ENCODE measurements at regions not wholly inside any gene's neighbourhood (a gene's known extent, or its start where the extent isn't known, plus 50 kb on each side); places are given as distances from the start of the nearest gene placed in this dataset.

DNA sequence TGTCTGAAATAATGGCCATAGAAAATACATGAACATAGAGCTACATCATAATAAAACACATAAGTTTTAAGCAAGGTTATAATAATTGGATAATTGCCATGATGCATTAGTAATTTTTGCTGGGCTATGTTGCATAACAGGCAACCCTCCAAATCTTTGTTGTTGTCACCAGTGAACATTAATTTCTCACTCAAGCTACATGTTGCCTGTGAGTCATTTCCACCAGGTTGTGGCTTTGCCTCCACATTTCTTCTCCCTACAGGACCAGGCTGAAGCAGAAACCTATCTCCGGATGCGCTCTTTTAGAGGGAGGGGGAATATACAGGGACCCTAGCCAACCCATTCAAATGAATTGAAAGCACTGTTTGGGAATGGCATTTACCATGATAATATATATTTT is 347.7 kb downstream of the GABRG1 start:
- DNase-seq: no peak

DNA sequence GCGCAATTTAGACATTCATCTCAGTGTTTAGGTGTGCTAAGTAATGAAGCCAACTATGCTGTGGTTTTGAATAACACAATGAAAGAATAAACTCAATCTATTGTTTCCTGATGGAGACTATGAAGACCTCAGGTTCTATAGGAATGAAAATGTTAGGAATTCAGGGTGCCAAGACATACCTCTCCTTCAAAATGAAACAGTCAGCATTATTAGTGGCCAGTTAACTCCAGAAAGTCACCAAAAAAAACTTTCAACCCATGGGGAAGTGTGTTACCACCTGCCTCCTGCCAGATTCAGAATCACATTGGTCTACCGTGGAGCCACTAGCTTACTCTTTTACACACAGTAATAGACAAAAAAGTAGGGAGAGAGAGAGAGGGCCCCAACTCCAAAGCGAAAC is 352.9 kb downstream of the GABRG1 start:
- DNase-seq: no peak

- no peak for DNase-seq
These were observed 358.3 kb downstream of the GABRG1 start for GRCh38 chr4:45765521-45765920.

DNA sequence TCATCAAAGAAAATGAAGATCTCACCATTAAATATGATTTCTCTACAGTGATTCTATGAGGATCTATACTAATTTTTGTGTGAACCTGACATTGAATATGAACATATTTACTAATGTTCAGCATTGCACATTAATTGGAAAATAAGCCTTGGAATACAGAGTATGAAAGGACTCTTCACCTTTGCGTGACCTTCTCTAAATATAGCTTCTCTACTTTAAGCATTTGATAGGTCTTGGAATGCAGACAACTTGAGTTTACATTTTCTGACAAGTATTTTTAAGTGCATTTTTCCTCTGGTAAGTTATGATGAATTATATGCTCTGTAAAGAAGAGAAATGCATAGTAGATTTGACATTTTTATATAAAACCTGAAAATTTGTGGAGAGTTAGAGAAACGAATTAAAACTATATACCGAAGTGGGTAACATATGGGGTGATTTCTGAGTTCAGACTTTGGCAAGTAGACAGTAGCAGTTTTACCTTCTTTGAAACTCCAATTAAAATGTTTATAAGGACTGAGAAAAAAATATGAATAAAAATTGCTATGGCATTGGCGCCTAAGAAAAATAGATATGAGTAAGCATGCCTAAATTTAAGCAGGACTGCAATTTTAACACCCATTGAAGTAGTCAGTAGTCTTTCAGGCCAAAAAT is 371.9 kb downstream of the GABRG1 start:
- DNase-seq: no peak

- no peak for DNase-seq
These were observed 373.1 kb downstream of the GABRG1 start for GRCh38 chr4:45750721-45751120.

DNA sequence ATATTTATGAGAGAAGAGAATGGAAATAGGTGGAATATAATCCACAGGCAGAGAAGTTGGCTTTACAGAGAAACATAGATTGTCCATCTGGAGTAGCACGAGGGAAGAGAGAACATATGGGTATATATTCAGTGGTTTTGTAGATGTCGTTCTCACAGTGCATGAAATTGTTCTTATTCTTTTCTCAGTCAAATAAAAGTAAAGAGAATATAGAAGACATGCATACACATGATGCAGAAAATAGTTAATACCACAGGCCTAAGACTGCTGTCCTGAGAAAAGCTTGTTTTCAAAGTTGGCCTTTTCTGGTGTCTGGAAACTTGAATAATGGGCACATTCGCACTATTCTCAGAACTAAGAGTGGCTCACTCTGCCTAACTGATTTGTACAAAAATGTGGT is 378.1 kb downstream of the GABRG1 start:
- DNase-seq: no peak

GRCh38 chr4:45741897-45742296 is 382.0 kb downstream of the GABRG1 start:
- DNase-seq: no peak

GRCh38 chr4:45732161-45732560 is 391.7 kb downstream of the GABRG1 start:
- DNase-seq: no peak

- DNase-seq: no peak
These were observed 407.8 kb downstream of the GABRG1 start for GRCh38 chr4:45716093-45716492.

- no peak for DNase-seq
These were observed 409.9 kb downstream of the GABRG1 start for GRCh38 chr4:45713996-45714395.

DNA sequence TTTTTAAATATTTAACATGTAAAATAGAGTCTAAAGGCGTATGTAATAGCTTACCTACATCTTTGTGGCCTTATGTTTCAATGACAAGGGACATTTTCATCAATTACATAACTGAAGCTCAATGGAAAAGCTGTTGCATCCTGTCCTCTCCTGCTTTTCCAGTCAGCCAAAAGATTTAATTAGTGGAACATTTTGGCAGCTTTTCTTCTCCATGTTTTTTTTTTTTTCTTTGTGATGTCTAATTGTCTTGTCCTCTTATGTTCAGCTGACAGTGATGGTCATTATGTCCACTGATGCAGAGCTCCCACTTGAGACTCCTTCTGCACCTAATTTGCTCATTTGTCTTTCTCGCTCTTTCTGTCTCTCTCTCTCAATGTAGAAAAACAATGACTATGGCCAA is 422.2 kb downstream of the GABRG1 start:
- DNase-seq: no peak

GRCh38 chr4:45693746-45694145 is 430.1 kb downstream of the GABRG1 start:
- no peak for DNase-seq

DNA sequence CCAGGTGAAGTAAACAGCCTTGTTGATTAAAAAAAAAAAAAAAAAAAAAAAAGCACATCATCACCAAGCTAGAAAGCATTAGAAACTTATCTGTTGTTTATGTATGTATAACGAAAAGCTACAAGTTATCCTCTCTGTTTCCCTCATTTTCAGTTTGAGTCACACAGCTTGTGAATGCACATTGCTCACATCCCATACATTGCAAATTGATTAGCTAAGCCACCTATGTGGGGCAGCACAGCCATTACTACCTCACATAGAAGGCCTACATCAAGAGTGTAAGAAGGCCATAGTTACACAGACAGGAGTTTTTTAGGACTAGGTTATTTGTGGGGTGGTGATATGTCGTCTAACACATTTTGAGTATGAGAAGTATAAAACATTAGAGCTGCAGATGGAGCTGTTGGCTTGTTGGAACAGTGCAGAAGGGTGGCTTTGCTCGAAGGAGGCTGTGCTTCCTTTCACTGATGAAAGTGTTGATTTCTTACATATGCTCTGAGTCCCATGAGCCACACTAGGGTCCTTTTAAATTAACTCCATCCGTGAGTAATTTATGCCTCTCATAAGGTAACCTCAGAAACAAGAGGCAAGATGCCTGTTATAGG is 431.6 kb downstream of the GABRG1 start:
- DNase-seq: no peak

DNA sequence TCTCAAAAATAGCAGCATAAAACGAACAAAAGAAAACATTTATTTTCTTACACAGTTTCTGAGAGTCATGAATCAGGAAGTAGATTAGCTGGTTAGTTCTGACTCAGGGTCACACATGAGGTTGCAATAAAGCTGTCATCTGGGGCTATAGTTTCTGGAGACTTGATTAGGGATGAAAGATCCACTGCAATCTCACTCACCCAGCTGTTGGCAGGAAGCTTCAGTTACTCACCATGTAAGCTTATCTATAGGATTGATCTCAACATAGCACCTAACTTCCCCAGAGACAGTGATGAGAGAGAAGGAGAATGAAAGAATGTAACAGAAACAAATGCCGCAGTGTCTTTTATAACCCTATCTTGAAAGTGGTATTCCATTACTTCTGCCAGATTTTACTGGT is 435.5 kb downstream of the GABRG1 start:
- no peak for DNase-seq

DNA sequence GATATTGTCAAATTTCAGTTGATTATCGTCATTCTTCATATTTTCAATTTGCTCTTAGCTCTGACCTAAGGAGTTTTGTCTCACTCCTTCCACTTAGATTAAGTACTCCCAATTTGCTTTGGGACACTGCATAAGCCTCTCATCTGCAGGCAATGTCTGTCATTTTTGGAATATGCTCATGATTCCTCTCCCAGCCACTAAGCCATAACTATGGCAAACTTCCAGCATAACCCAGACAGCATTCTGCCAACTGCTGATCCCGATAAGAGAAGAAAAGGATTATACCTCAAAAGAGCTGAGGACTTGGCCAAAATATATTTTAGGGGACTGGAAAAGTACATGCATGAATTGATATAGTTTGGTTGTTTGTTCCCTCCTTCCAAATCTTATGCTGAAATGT is 444.4 kb downstream of the GABRG1 start:
- DNase-seq: no peak

DNA sequence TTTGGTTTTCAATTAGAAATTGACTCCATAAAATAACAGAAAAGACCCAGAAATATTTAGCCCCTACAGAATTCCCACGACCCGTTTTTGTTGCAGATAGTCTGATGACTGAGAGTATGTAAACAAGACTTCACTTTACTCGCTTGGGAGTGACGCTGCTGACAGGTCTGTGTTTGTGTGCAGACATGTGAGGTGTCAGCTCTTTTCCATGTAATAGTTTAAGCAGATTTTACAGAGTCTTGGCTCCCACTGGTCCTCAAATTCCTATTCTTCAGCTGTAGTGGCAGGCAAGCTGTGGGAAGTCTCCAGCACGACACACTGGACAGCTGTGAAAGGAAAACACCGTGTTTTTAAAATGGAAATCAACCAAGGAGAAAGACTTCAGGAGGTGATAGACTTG is 455.7 kb downstream of the GABRG1 start:
- DNase-seq: no peak

DNA sequence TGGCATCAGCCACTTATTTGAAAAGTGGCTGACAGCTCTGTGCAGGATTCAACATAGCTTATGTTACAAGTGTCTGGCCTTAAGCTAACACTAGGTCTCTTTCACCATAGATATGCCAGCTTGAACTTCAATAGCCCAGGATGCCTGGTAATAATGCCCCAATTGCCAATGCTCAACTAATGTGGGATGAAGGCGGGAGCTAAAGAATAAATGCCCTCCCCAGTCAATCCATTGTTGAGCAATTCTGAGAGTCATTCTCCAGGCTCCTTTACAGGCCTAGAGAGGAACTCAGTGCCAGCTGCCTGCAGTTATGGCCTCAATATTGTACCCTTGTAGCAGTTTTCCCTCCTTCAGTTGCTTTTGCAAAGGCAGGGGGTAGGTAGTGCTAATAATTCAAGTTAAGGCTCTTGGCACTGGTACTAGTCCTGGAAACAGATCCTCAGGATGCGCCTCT is 460.2 kb downstream of the GABRG1 start:
- no peak for DNase-seq

- DNase-seq: no peak
These were observed 460.9 kb downstream of the GABRG1 start for GRCh38 chr4:45663003-45663402.

DNA sequence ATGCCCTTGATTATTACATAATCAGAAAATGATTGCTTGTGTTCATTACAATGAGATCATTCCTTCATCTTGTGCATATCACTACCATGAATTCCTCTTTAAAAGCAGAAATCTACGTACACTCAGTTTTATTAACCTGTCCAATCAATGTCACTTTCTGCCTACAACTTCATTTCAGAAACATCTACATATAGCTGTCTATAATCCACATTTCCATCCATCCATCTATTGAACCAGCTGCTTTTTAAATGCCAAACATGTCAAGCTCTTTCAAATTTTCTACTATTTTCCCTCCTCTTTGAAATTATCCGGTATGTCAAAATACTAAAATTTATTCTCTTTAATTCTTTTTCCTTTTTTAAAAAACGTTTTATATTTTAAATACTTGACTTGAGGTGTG is 462.0 kb downstream of the GABRG1 start:
- no peak for DNase-seq

GRCh38 chr4:45650545-45650944 is 473.3 kb downstream of the GABRG1 start:
- no peak for DNase-seq

DNA sequence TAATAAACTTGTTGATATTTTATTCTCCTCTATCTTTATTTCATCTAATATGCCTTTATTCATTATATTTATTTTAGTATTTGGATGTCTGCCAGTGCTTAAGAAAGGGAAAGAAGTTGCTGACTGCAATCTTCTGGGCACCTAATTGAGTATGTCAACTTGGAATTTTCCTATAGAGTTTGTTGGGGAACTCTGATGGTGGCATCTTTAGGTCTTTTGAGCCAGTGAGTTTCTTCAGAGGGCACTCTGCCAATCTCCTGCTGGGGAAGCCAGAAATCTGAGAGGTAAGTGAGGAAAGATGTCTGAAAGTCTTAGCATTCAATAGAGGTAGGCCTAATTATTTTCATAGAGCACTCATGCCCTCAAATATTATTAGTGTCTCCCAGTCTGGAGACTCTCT is 475.0 kb downstream of the GABRG1 start:
- no peak for DNase-seq

- DNase-seq: no peak
These were observed 476.0 kb downstream of the GABRG1 start for GRCh38 chr4:45647823-45648222.

- DNase-seq: no peak
These were observed 476.8 kb downstream of the GABRG1 start for GRCh38 chr4:45646885-45647590.

GRCh38 chr4:45640281-45640680 is 483.6 kb downstream of the GABRG1 start:
- no peak for DNase-seq

Measured in hematopoietic multipotent progenitor cell treated with erythropoietin and hydrocortisone succinate and interleukin-3 and kit ligand, for 8 days (in vitro differentiated cells).